HCT116 (cell line): ENCODE measurements at regions not wholly inside any gene's neighbourhood (a gene's known extent, or its start where the extent isn't known, plus 50 kb on each side); places are given as distances from the start of the nearest gene placed in this dataset.

Source experiments
- ATAC-seq: fragments of 200-7000 bp; cut with Tn5 transposase; 2 replicates; pipeline ENCODE4 v1.9.1; 2020; ENCODE audit warnings: mild to moderate bottlenecking, moderate library complexity
- BruUV-seq: library from RNA; stranded (reverse); fragments of 400-500 nt; replicated peaks from 2 replicates; lab custom pipeline; 2021; lab: Mats Ljungman, UMichigan
- CTCF ChIA-PET: fragments of 300-600 bp; sonication (Branson Sonifier 250); formaldehyde crosslinking; loops from one replicate; lab custom pipeline; 2021; ENCODE audit warnings: antibody characterized with exemption; lab: Charles Lee
- POLR2A ChIA-PET: fragments of 300-600, 350-600 bp; sonication (Branson Sonifier 250); formaldehyde crosslinking; loops from one replicate; lab custom pipeline; 2021; ENCODE audit warnings: antibody characterized with exemption; lab: Charles Lee
- RAD21 ChIA-PET, 2 experiments: fragments of 300-600 bp; sonication (Branson Sonifier 250); formaldehyde crosslinking; loops; one replicate each; lab custom pipeline; 2023; ENCODE audit warnings: low total read pairs in 2 of 2; ENCODE audit not compliant: uncharacterized antibody in 2 of 2, unreplicated experiment in 2 of 2, low non-redundant PET in 1 of 2; lab: Charles Lee
- DNase-seq: peaks from one replicate; pipeline ENCODE4 v3.0.0-alpha.2; 2010; ENCODE audit warnings: low read depth, low spot score
- H2AFZ ChIP-seq: fragments of 200-600 bp; shearing (Covaris generic), sonication (generic); 2 replicates; pipeline ENCODE4 v1.6.1; 2017; ENCODE audit warnings: low read depth, mixed run types, mixed read lengths, antibody characterized with exemption, low read length; ENCODE audit not compliant: poor library complexity, severe bottlenecking
- H3K27ac ChIP-seq: 2 replicates; pipeline ENCODE4 v1.5.1; 2012; ENCODE audit warnings: low read depth, low read length
- H3K27me3 ChIP-seq: fragments of 200-600 bp; sonication (generic); 2 replicates; pipeline ENCODE4 v1.6.1; 2016; ENCODE audit warnings: mixed run types, low read length, mixed read lengths; ENCODE audit not compliant: insufficient read depth
- H3K36me3 ChIP-seq, 2 experiments: fragments of 200-500 bp in 1 of 2; fragments of 200-600 bp in 1 of 2; sonication (Bioruptor generic) in 1 of 2; sonication (generic) in 1 of 2; 2 replicates each; pipeline versions ENCODE4 v1.5.1 to v1.6.1; 2014 to 2016; ENCODE audit warnings: low read length in 2 of 2, inconsistent platforms in 1 of 2, mixed read lengths in 1 of 2, mixed run types in 1 of 2; ENCODE audit not compliant: insufficient read depth in 2 of 2, control insufficient read depth in 1 of 2
- H3K4me1 ChIP-seq, 2 experiments: fragments of 200-600 bp in 1 of 2; sonication (generic) in 1 of 2; 2 replicates each; pipeline versions ENCODE4 v1.5.1 to v1.6.1; 2012 to 2017; ENCODE audit warnings: low read length in 2 of 2, inconsistent platforms in 1 of 2, mild to moderate bottlenecking in 1 of 2, mixed read lengths in 1 of 2, mixed run types in 1 of 2, moderate library complexity in 1 of 2; ENCODE audit not compliant: insufficient read depth in 2 of 2, control insufficient read depth in 1 of 2
- H3K4me2 ChIP-seq: fragments of 200-600 bp; sonication (generic); 2 replicates; pipeline ENCODE4 v1.6.1; 2017; ENCODE audit warnings: mixed run types, low read length, mixed read lengths
- H3K4me3 ChIP-seq, 2 experiments: fragments of 200-600 bp in 1 of 2; sonication (generic) in 1 of 2; replicated peaks in 1 of 2; 2 replicates each; pipeline ENCODE4 v1.5.1; 2011 to 2016; ENCODE audit warnings: low read length in 2 of 2, control low read depth in 1 of 2, low read depth in 1 of 2, mild to moderate bottlenecking in 1 of 2, mixed read lengths in 1 of 2, mixed run types in 1 of 2
- H3K79me2 ChIP-seq: fragments of 200-600 bp; sonication (generic); 2 replicates; pipeline ENCODE4 v1.6.1; 2017; ENCODE audit warnings: mild to moderate bottlenecking, mixed run types, low read length, moderate library complexity, mixed read lengths; ENCODE audit not compliant: insufficient read depth
- H3K9ac ChIP-seq: fragments of 200-600 bp; sonication (generic); 2 replicates; pipeline ENCODE4 v1.6.1; 2016; ENCODE audit warnings: low read length, mixed read lengths
- H3K9me2 ChIP-seq: fragments of 200-600 bp; sonication (generic), shearing (Covaris generic); 2 replicates; pipeline ENCODE4 v1.6.1; 2017; ENCODE audit warnings: mixed run types, mild to moderate bottlenecking, moderate library complexity; ENCODE audit not compliant: insufficient read depth
- H3K9me3 ChIP-seq, 2 experiments: fragments of 200-500 bp in 1 of 2; fragments of 200-600 bp in 1 of 2; sonication (Bioruptor generic) in 1 of 2; sonication (generic) in 1 of 2; 2 replicates each; pipeline ENCODE4 v1.6.1; 2014 to 2017; ENCODE audit warnings: low read length in 2 of 2, mixed read lengths in 2 of 2, inconsistent platforms in 1 of 2, low read depth in 1 of 2, mild to moderate bottlenecking in 1 of 2, mixed run types in 1 of 2, moderate library complexity in 1 of 2; ENCODE audit not compliant: control insufficient read depth in 1 of 2, insufficient read depth in 1 of 2
- H4K20me1 ChIP-seq: fragments of 200-600 bp; sonication (generic), shearing (Covaris generic); 2 replicates; pipeline ENCODE4 v1.6.1; 2017; ENCODE audit warnings: mixed run types, mild to moderate bottlenecking, moderate library complexity; ENCODE audit not compliant: insufficient read depth
- CBX3 ChIP-seq: IDR thresholded peaks from 2 replicates; pipeline ENCODE4 v1.6.1; 2012; ENCODE audit warnings: low read depth
- CEBPB ChIP-seq: IDR thresholded peaks from 2 replicates; pipeline ENCODE4 v1.6.1; 2012; ENCODE audit warnings: low read depth
- ELF1 ChIP-seq: IDR thresholded peaks from 2 replicates; pipeline ENCODE4 v1.6.1; 2012; ENCODE audit warnings: low read depth, borderline replicate concordance
- EZH2 ChIP-seq: fragments of 200-600 bp; sonication (generic); IDR thresholded peaks from 2 replicates; pipeline ENCODE4 v1.6.1; 2017; ENCODE audit warnings: antibody characterized with exemption, mixed run types
- EZH2phosphoT487 ChIP-seq: fragments of 200-600 bp; IDR thresholded peaks from 2 replicates; pipeline ENCODE4 v1.6.1; 2018; ENCODE audit warnings: antibody characterized with exemption, borderline replicate concordance
- FOSL1 ChIP-seq: IDR thresholded peaks from 2 replicates; pipeline ENCODE4 v1.6.1; 2012; ENCODE audit warnings: low read depth
- POLR2A ChIP-seq: IDR thresholded peaks from 2 replicates; pipeline ENCODE4 v1.7.0; 2011; ENCODE audit warnings: borderline replicate concordance; ENCODE audit not compliant: insufficient read depth, insufficient read length; ENCODE audit errors: extremely low read depth
- POLR2AphosphoS5 ChIP-seq: IDR thresholded peaks from 2 replicates; pipeline ENCODE4 v1.6.1; 2011; ENCODE audit warnings: mild to moderate bottlenecking, low read depth, low read length, moderate library complexity
- SP1 ChIP-seq: IDR thresholded peaks from 2 replicates; pipeline ENCODE4 v1.6.1; 2012; ENCODE audit warnings: low read depth
- SRF ChIP-seq: IDR thresholded peaks from 2 replicates; pipeline ENCODE4 v1.6.1; 2012; ENCODE audit warnings: low read depth
- TCF7L2 ChIP-seq: IDR thresholded peaks from 2 replicates; pipeline ENCODE4 v1.7.0; 2011; ENCODE audit warnings: borderline replicate concordance, inconsistent platforms; ENCODE audit not compliant: insufficient read depth, insufficient read length; ENCODE audit errors: extremely low read depth
- YY1 ChIP-seq: IDR thresholded peaks from 2 replicates; pipeline ENCODE4 v1.6.1; 2011; ENCODE audit warnings: low read length, low read depth, moderate library complexity, mild to moderate bottlenecking; ENCODE audit not compliant: insufficient replicate concordance; ENCODE audit errors: extremely low read depth
- intact Hi-C: fragments of 100-400 bp; cut with micrococcal nuclease; formaldehyde crosslinking; loops from 2 replicates; pipeline ENCODE4 v1.10.0; 2022
- TF ChIP-seq, protein P1 (sequence below): IDR thresholded peaks from 2 replicates; pipeline ENCODE4 v1.6.1; 2011; ENCODE audit warnings: mild to moderate bottlenecking, low read length, moderate library complexity; ENCODE audit not compliant: insufficient replicate concordance; ENCODE audit errors: extremely low read depth
- TF ChIP-seq, protein P2 (sequence below): IDR thresholded peaks from 2 replicates; pipeline ENCODE4 v1.6.1; 2012
- TF ChIP-seq, protein P3 (sequence below): IDR thresholded peaks from 2 replicates; pipeline ENCODE4 v1.6.1; 2012; ENCODE audit warnings: low read depth
- TF ChIP-seq, protein P4 (sequence below), 3 experiments: fragments of 200-600 bp in 1 of 3; sonication (generic) in 1 of 3; IDR thresholded peaks in 2 of 3; conservative IDR thresholded peaks in 1 of 3; 2 replicates each; pipeline ENCODE4 v1.5.1; 2012 to 2017; ENCODE audit warnings: low read depth in 2 of 3, low read length in 2 of 3, antibody characterized with exemption in 1 of 3, borderline replicate concordance in 1 of 3, control low read depth in 1 of 3, mild to moderate bottlenecking in 1 of 3, mixed read lengths in 1 of 3, mixed run types in 1 of 3, moderate library complexity in 1 of 3; ENCODE audit not compliant: insufficient read depth in 1 of 3

DNA sequence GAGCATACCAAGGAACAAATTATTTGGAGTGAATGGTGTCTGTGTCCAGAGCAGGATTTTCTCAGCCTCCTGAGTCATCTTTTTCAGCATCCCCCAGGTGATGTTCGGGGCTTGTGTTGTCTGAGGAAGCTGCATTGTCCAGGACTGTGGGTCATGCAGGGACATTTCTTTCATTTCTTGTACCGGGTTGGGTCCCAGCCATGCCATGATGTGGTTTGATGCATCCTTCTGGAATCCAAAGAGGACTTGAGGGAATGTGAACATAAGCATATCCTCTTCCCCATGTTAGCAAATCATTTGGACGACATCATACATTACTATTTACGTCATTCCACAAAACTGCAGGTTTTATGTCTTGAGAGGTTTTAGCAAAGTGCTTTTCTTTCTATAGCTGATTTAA is 797.8 kb downstream of the CCDC85A start:
- no peaks in the 10 kb centered on the region for H3K9me2 ChIP-seq
- CTCF ChIA-PET = no interaction called here
- no peak overlapping the region for H3K27ac ChIP-seq
- H3K27me3 ChIP-seq = no peaks in the 10 kb centered on the region
- TF ChIP-seq POLR2A (no peak), EZH2 (no peak), FOSL1 (no peak), SRF (no peak), CBX3 (no peak), YY1 (no peak), ELF1 (no peak), SP1 (no peak), POLR2AphosphoS5 (no peak), EZH2phosphoT487 (no peak), CEBPB (no peak), TCF7L2 (no peak)
- TF ChIP-seq, protein P1, sequence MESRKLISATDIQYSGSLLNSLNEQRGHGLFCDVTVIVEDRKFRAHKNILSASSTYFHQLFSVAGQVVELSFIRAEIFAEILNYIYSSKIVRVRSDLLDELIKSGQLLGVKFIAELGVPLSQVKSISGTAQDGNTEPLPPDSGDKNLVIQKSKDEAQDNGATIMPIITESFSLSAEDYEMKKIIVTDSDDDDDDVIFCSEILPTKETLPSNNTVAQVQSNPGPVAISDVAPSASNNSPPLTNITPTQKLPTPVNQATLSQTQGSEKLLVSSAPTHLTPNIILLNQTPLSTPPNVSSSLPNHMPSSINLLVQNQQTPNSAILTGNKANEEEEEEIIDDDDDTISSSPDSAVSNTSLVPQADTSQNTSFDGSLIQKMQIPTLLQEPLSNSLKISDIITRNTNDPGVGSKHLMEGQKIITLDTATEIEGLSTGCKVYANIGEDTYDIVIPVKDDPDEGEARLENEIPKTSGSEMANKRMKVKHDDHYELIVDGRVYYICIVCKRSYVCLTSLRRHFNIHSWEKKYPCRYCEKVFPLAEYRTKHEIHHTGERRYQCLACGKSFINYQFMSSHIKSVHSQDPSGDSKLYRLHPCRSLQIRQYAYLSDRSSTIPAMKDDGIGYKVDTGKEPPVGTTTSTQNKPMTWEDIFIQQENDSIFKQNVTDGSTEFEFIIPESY = no peak
- TF ChIP-seq, protein P2, sequence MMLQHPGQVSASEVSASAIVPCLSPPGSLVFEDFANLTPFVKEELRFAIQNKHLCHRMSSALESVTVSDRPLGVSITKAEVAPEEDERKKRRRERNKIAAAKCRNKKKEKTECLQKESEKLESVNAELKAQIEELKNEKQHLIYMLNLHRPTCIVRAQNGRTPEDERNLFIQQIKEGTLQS = no peak
- TF ChIP-seq, protein P3, sequence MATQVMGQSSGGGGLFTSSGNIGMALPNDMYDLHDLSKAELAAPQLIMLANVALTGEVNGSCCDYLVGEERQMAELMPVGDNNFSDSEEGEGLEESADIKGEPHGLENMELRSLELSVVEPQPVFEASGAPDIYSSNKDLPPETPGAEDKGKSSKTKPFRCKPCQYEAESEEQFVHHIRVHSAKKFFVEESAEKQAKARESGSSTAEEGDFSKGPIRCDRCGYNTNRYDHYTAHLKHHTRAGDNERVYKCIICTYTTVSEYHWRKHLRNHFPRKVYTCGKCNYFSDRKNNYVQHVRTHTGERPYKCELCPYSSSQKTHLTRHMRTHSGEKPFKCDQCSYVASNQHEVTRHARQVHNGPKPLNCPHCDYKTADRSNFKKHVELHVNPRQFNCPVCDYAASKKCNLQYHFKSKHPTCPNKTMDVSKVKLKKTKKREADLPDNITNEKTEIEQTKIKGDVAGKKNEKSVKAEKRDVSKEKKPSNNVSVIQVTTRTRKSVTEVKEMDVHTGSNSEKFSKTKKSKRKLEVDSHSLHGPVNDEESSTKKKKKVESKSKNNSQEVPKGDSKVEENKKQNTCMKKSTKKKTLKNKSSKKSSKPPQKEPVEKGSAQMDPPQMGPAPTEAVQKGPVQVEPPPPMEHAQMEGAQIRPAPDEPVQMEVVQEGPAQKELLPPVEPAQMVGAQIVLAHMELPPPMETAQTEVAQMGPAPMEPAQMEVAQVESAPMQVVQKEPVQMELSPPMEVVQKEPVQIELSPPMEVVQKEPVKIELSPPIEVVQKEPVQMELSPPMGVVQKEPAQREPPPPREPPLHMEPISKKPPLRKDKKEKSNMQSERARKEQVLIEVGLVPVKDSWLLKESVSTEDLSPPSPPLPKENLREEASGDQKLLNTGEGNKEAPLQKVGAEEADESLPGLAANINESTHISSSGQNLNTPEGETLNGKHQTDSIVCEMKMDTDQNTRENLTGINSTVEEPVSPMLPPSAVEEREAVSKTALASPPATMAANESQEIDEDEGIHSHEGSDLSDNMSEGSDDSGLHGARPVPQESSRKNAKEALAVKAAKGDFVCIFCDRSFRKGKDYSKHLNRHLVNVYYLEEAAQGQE = no peak
- TF ChIP-seq, protein P4, sequence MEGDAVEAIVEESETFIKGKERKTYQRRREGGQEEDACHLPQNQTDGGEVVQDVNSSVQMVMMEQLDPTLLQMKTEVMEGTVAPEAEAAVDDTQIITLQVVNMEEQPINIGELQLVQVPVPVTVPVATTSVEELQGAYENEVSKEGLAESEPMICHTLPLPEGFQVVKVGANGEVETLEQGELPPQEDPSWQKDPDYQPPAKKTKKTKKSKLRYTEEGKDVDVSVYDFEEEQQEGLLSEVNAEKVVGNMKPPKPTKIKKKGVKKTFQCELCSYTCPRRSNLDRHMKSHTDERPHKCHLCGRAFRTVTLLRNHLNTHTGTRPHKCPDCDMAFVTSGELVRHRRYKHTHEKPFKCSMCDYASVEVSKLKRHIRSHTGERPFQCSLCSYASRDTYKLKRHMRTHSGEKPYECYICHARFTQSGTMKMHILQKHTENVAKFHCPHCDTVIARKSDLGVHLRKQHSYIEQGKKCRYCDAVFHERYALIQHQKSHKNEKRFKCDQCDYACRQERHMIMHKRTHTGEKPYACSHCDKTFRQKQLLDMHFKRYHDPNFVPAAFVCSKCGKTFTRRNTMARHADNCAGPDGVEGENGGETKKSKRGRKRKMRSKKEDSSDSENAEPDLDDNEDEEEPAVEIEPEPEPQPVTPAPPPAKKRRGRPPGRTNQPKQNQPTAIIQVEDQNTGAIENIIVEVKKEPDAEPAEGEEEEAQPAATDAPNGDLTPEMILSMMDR (IDR thresholded peaks at IDR 0.05 in 2 of 3, conservative IDR thresholded peaks at IDR 0.05 in 1 of 3; ENCODE audit: borderline replicate concordance in 1 of 3, insufficient read depth in 1 of 3, low read depth in 2 of 3, low read length in 2 of 3) = no peak
- no peaks in the 10 kb centered on the region for H3K79me2 ChIP-seq
- RAD21 ChIA-PET = no interaction called here
- no peaks in the 10 kb centered on the region for H3K36me3 ChIP-seq
- no peaks in the 10 kb centered on the region for H4K20me1 ChIP-seq
- no peak overlapping the region for H2AFZ ChIP-seq
- H3K9me3 ChIP-seq = no peaks in the 10 kb centered on the region
- no TSS peak for BruUV-seq
- intact Hi-C loops = no loop called here
- no peak overlapping the region for H3K9ac ChIP-seq
- ATAC-seq (no peak), DNase-seq (no peak)
- no peak overlapping the region for H3K4me3 ChIP-seq
- no peaks in the 10 kb centered on the region for H3K4me1 ChIP-seq
- no peak overlapping the region for H3K4me2 ChIP-seq
- POLR2A ChIA-PET = no interaction called here
